NCI-H69 (cell line): ENCODE measurements at regions not wholly inside any gene's neighbourhood (a gene's known extent, or its start where the extent isn't known, plus 50 kb on each side); places are given as distances from the start of the nearest gene placed in this dataset.
"Not testable (repeated sequence)": the region's sequence is repeated elsewhere in the genome, so short reads cannot be mapped to it uniquely, and the experiment has no call there.

Experiments used
- DNase-seq: peaks from one replicate; lab custom pipeline; 2025; lab: John Stamatoyannopoulos, UW

GRCh38 chr19:30103981-30104380 is 161.9 kb downstream of the URI1 start:
- DNase-seq = no peak

- no peak for DNase-seq
Observed at GRCh38 chr19:30105316-30105715, 163.3 kb downstream of the URI1 start.

- DNase-seq = no peak
Observed at GRCh38 chr19:30105727-30106126, 163.7 kb downstream of the URI1 start.

- no peak for DNase-seq
Observed at GRCh38 chr19:30106417-30107095, 164.5 kb downstream of the URI1 start.

GRCh38 chr19:30107251-30107650 is 165.2 kb downstream of the URI1 start:
- DNase-seq = no peak

GRCh38 chr19:30109565-30109964 is 167.5 kb downstream of the URI1 start:
- DNase-seq = no peak

- no peak for DNase-seq
Observed at GRCh38 chr19:30111021-30111855, 169.2 kb downstream of the URI1 start.

- DNase-seq = no peak
Observed at GRCh38 chr19:30112171-30112570, 170.1 kb downstream of the URI1 start.

GRCh38 chr19:30112666-30113065 is 170.6 kb downstream of the URI1 start:
- DNase-seq = no peak

GRCh38 chr19:30113186-30113585 is 171.1 kb downstream of the URI1 start:
- no peak for DNase-seq

GRCh38 chr19:30114095-30114494 is 172.1 kb downstream of the URI1 start:
- DNase-seq = not testable (repeated sequence)

GRCh38 chr19:30115947-30116346 is 173.9 kb downstream of the URI1 start:
- no peak for DNase-seq

- DNase-seq = no peak
Observed at GRCh38 chr19:30116530-30116929, 174.5 kb downstream of the URI1 start.

GRCh38 chr19:30116984-30117555 is 175.0 kb downstream of the URI1 start:
- no peak for DNase-seq

GRCh38 chr19:30117636-30118145 is 175.7 kb downstream of the URI1 start:
- DNase-seq = no peak

GRCh38 chr19:30118221-30118620 is 176.2 kb downstream of the URI1 start:
- DNase-seq = no peak

- DNase-seq = no peak
Observed at GRCh38 chr19:30118760-30119159, 176.7 kb downstream of the URI1 start.

GRCh38 chr19:30119180-30119908 is 177.3 kb downstream of the URI1 start:
- no peak for DNase-seq

GRCh38 chr19:30120860-30121484 is 178.9 kb downstream of the URI1 start:
- DNase-seq = no peak

- DNase-seq = no peak
Observed at GRCh38 chr19:30122431-30122830, 180.4 kb downstream of the URI1 start.

- no peak for DNase-seq
Observed at GRCh38 chr19:30123119-30123518, 181.1 kb downstream of the URI1 start.

GRCh38 chr19:30123611-30124010 is 181.6 kb downstream of the URI1 start:
- no peak for DNase-seq
